ENCODE measurements at regions not wholly inside any gene's neighbourhood (a gene's known extent, or its start where the extent isn't known, plus 50 kb on each side); places are given as distances from the start of the nearest gene placed in this dataset.

DNA sequence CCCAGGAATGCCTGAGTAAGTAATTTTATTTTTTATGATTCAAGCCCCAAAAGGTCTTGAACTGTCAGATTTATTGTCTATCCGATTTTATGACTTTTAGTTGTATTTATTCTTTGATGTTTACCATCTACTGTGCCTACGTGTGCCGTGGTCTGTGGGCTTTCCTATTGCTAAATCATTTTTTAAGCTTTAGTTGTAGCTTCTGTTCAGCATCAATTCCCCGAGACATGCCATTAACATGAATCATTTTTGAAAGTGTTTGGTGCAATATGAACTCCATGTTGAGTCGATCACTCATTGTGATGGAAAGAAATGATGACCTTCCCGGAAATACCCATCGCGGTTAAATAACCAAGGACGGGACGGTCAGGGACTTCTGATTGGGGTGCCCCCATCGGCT is 268.7 kb upstream of the THRB start:
- DNase-seq (ENCODE audit: low spot score): no peak

DNA sequence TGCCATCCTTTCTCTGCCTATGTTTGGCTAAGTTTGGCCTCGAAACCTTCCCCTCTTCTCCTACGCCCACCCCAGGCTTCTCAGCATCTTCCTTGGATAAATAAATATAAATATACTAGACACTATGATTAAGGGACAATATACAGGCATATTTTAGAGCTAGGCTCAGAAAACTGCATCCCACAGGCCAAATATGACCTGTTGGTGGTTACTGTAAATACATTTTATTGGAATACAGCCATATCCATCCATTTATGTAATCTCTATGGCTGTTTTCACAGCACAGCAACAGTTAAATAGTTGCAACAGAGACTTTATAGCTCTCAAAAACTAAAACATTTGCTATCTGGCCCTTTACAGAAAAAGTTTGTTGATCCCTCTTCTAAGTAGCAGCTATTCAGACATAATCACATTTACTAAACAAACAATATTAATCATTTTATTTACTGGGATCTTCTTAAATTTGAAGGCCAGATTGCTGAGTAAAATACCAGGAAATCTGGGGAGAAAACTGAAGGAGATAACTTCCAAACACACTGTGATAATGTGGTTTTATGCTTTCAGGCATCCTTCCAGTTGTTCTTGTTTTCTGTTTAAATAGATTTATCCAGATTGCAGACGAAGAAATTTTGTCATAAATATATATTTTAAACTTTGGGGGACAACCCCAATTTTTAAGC is 269.7 kb upstream of the THRB start:
- no peak for DNase-seq (ENCODE audit: low spot score)

DNA sequence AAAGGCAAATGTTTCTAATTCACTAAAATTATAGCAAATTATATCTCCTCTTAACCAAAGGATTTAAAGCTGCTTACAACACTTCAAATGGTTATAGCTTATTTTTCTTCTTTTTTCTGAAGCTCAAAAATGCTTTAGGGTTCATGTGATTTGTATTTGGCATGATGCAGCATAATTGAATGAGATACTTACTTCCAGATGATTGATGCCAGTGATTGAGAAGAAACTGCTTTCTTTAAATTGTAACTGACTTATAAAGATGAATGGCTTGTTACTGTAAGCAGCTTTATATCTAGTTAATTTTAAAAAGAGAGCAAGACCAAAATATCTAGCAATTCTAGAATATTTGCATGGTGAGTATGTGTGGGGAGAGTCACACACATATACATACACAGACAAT is 270.7 kb upstream of the THRB start:
- DNase-seq (ENCODE audit: low spot score): no peak

DNA sequence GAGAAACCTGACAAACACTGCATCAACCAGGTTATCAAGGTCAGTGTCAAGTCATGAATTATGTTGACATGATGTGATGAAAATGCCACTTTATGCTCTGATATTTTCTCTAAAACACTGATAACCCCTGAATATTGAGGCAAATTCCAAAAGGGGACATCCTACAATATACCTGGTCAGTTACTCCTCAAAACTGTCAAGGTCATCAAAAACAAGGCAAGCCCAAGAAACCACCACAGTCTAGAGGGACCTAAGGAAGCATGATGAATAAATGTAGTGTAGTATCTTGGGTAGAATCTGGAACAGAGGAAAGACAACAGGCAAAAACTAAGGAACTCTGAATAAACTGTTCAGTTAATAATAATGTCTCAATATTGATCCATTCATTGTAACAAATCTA is 275.3 kb upstream of the THRB start:
- no peak for DNase-seq (ENCODE audit: low spot score)

DNA sequence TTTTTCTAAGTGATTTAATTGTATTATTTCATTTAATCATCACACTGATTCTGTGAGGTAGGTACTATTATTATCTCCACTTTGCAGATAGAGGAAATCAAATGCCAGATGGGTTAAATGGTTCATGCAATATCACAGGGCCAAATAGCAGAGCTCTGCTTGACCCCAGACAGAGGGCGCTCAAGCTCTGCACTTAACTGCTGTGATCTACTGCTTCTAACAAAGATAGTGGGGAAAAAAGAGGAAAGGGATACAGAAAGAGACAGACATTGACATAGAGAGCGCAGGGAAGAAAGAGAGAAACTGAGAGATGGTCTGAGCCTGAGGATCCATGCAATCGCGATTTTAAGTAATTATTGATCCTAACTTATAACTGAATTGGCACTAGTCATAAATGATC is 279.1 kb upstream of the THRB start:
- DNase-seq (ENCODE audit: low spot score): no peak

DNA sequence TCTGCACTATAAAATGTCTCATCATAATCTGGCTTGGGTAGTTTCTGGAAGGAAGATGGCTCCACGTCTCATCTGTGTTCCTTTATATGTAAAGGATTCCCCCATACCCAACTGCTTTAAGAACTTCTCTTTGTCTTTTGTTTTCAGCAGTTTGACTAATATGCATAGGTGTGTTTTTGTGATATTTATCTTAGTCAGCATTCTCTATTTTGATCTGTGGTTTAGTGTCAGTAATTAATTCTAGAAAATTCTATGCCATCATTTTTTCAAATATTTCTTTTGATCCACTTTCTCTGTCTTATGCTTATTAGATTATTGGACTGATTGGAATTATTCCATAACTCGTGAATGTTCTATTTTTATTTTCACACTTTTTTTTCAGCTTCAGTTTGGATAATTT is 286.3 kb upstream of the THRB start:
- no peak for DNase-seq (ENCODE audit: low spot score)

DNA sequence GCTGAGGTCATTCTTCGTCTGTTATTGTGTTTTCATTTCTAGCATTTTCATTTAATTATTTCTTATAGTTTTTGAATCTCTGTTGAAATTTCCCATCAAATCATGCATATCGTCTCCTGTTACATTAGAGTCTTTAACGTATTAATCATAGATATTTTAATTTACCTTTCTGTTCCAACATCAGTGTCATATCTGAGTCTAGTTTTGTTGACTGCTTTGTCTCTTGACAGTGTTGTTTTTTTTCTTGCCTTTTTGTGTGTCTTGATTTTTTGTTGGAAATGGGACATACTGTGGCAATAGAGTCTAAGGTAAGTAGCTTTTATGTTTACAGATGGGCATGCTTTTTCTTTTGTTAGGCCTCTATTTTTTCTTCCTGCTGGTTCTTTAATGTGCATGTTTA is 286.8 kb upstream of the THRB start:
- no peak for DNase-seq (ENCODE audit: low spot score)

DNA sequence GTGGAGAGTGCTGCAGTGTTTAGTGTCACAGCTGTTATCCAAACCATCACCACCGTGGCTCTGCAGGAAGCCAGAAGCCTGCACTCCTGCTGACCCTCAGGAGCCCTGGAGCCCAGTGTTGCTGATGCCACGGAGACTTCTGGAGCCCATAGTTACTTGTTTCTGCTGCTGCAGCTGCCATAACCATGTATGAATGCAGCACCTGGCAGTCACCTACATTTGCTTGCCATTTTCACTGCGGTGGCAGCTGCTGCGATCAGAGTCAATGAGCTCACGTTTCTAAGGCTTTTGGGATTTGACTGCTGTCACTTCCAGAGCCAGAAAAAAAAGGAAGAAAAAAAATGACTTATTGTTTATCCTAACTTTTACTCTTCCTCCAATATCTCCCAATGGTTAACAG is 299.2 kb upstream of the THRB start:
- no peak for DNase-seq (ENCODE audit: low spot score)

DNA sequence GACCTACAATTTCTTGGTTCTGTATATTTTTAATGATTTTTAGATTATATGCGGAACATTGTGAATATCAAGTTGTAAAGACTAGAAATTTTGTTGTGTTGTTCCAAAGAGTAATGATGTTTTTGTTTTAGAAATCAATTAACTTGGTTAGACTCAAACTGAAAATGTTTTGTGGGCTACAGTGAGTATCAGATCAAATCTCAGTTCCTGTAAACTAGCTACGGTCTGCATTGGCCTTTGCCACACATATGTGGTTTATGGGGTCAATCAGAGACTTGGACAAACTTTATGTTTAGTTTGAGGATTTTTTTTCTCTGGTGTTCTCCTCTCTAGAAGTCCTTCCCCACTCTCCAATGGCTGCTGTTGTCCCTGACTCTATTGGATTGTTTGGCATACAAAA is 308.0 kb upstream of the THRB start:
- no peak for DNase-seq (ENCODE audit: low spot score)

DNA sequence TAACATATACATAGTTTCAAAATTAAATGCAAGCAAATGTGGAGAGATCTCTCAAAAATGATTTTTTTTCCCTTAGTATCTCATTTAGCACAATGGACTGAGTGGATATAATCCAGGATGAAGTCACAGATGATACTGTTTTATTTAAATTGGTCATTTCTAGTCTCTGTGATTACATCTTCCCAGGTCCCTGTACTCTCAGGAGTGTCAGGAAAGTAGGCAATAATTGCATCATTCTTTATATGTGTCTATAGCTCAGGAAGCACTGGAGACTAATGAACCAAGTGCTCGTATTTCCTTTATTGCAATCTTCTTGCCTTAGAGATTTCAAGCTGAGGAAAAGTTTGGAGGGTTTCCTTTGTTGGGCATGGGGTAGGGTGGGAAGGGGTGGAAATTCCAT is 309.4 kb upstream of the THRB start:
- DNase-seq (ENCODE audit: low spot score): no peak

DNA sequence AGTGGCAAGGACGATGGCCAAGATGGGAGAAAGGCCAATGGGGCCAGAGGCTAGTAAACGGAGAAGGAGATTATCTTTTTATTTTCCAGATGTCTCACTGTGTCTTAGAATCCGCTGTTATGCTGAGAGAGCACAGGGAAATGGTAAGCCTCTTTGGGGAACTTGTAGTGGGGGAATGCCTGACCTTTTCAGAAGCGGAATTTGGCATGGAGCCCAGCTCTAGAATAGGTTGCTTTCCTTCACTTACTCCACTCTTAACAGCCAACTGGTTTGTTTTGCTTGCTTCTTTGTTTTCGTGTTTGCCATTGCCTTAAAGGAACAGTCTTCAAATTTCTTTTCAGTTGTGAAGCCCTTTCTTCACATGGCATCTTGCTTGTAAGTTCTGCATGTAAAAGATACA is 316.2 kb upstream of the THRB start:
- no peak for DNase-seq (ENCODE audit: low spot score)

DNA sequence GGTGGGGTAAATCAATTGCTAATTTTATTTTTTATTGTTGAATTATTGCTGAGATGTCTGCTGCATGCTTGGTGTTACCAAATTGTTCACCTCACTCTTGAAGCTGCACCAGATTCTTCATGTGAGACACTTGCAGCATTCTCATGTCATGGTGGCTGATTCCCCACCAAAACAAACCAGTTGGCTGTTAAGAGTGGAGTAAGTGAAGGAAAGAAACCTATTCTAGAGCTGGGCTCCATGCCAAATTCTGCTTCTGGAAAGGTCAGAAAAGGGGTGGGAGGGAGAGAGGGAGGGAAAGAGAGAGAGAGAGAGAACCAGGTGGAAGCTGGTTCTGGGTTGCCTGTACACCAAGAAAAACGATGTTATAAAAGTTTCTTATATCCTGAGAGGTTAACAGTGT is 317.5 kb upstream of the THRB start:
- DNase-seq (ENCODE audit: low spot score): no peak

DNA sequence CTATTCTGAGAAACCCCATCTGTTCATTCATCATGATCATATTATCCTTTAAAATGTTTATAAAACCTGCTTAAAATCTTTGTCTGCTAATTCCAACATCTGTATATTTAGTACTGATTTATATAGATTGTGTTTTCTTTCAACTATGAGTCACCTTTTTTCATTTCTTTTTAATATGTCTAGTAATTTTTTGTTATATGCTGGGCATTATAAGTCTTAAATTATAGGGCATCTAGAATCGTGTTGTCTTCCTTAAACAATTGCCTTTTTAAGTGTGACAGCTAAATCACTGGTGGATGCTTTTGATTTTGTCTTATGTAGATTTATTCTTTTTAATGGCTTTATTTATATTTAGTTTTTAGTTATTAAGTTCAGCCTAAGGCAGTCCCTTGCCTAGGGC is 323.4 kb upstream of the THRB start:
- DNase-seq (ENCODE audit: low spot score): no peak

DNA sequence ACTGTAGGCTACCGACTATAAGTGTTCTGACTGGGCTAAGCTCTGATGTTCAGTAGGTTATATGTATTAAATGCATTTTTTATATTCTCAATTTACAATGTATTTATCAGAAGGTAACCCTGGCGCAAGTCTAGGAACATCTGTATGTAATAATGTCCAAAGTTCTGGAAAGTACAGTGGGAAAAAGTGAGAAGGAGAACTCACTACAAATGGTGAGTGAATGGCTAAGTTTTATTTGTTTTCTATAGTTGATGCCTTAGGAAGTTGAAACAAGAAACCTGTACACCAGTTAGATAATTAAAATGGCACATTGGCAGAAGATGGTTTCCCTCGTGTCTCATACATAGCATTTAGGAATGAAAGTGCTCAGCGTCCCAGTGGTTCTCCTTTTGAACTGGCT is 333.4 kb upstream of the THRB start:
- DNase-seq (ENCODE audit: low spot score): no peak

DNA sequence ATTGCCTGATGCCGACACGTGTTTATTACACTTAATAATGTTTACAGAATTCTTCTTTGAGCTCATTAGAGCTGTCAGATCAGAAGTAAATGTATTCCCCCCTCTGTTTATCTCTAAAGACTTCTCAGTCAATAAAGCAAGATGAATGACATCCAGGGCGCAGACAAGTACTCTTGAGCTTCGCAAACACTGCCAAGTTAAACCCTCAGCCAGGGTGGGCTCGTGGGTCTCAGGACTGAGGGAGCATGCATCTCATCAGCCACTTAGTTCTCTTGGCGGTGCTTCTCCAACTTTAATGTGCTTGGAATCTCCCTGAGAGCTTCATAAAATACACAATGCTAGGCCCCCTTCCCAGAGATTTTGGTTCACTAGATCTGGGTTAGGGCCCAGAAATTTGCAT is 333.9 kb upstream of the THRB start:
- DNase-seq (ENCODE audit: low spot score): no peak

DNA sequence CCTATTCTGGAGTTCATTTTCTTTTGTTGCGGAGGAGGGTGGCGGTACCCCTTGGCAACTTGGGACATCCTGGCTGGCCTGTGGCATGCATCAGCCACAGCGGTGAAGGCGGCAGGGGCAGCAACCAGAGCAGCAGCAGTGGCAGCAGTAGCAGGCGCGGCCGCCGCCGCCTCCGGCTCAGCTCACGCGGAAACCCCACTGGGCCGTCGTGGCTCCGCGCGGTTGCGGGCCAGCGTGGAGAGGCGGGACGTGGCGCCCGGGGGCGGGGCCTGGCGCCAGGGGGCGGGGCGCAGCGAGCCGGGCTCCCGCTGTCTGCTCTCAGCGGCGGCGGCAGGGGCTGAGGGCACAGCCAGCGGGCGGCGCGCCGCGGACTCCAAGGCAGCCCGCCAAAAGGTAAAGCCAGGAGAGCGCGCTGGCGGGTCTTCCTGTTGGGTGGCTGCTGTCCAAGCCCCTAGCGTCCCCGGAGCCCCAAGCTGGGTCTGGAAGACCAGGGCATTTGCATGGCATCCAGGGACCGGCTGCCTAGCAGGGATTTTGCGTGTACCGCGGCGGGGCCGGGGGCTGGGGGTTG is 334.4 kb upstream of the THRB start:
- no peak for DNase-seq (ENCODE audit: low spot score)

DNA sequence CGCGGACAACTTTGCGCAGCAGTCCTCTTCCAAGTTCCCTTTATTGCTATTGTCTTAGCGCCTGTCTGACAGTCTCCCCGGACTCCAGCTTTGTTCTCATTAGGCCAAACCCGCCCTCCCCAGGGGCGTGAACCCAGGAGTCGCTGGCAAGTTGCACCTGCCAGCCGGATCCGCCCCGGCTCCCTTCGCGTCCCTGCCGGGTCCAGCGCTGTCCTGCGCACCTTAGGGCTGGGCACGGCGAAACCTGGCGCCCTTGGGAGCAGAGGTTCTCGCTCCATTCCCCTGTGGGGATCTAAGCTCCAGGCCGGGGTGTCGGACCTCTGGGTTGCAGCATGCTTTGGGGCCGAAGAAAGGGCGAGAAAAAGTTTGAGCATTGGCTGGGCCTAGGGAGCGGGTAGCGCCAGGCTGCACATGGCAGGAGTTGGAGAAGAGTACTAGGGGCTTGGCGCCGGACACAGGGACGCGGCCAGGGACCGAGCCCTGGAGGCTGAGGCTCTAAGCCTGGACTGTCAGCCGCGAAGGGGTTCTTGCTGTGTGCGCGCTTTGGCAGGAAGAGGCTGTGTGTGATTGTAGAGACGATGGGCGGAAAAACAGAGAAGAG is 335.1 kb upstream of the THRB start:
- DNase-seq (ENCODE audit: low spot score): no peak

DNA sequence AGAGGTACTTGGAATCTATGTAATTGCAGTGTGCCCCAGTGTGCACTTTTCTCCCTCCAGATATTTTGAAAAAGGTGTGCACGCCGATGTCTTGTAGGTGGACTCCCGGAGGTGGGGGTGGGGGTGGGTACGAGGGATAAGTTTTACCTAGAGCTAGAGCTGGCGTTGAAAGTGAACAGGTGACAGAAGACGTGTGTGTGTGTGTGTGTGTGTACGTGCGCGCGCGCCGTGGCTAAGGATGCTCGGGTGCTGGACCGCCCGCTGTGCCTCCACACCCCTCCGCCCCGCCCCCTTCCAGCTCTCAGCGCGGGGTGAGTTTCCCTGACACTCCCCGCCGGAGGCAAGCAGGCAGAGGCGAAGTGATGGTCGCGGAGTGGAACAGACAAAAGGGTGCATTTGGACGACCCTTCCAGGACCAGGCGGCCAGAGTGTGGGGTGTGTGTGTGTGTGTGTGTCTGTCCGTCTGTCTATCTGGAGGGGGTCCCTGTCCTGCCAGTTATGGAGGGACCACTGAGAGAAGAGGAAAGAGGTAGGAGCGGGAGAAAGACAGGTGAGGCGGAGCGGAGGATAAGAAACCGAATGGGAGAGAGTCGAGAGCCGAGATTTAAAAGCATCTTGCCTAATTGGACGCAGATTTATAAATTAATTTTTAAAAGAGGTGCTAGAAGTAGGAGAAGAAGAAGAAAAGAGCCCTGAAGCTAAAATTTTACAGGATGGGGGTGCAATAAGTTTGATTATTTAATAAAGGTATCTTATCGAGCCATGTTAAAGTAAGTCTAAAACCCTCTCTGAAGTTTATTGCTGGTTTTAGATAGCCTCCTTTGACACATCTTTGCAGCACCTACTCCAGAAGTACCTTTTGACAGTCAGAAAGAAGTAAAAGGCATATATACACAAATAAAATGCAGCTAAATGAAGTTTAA is 335.8 kb upstream of the THRB start:
- DNase-seq (ENCODE audit: low spot score): no peak

DNA sequence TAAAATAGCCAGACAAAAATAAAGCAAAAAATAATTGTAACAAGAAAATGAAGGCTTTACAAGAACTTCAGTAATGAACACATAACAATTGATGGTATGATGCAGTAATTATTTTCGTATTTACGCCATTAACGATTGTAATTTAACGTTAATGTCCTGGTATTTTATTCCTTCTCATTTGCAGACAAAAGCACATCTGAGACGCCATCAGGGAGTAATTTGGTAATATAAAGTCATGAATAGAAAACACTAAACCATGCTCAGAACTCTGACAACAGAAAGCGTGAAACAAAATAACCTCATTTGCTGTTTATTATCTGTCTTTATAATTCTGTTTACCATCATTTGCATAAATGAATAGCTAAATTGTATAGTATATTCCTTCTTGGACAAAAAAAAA is 336.6 kb upstream of the THRB start:
- no peak for DNase-seq (ENCODE audit: low spot score)

DNA sequence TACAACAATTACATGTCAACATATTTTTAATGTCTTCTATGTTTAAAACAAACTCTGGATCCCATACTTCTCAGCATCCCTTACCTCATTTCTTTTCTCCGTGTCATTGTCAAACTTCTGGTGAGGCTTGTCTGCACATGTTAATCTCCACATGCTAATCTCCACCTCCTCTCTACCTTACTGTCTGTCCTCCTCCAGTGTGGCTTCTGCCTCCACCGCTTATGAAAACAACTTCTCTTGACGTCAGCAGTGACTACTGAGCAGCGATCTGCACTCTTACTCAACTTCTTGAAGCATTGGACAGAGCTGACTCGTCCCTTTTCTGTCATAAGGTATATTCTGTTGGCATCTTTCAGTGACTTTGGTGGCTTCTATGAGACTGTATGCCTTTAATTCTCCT is 338.2 kb upstream of the THRB start:
- DNase-seq (ENCODE audit: low spot score): no peak

DNA sequence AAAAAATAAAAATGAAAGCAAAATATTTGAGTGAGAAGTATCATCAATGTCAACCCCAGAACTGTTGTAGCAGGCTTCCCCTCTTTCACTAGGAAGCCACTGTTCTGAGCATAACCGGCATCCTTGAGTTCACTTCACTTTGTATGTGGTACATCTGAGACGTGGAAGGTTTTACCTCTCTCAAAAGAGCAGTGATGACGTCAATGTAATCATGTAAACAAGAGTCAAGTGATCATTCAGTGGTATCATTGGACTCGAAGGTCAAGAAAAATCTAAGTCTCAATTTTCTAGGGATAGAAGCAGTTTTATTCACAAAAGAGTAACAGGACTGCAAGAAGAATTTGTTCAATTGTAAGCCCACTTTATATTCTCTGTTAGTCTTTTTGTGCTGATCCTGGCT is 339.8 kb upstream of the THRB start:
- no peak for DNase-seq (ENCODE audit: low spot score)

DNA sequence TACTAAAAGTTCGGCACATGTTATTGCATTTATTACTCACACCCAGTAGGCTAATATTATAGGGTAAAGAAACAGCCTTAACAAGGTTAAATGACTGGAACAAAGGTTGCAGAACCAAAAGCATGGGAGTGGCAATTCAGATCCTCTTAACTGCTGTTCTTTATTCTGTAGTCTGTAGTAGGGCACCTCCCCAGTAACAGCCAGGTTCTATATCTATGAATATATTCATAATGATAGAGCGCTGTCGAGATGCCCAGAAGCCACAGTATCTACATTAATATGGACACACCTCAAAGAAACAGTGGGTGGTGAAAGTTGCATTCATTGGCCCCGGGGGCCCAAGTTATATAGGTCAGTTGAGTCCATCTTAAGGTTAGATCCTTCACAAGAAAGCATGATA is 340.9 kb upstream of the THRB start:
- no peak for DNase-seq (ENCODE audit: low spot score)

DNA sequence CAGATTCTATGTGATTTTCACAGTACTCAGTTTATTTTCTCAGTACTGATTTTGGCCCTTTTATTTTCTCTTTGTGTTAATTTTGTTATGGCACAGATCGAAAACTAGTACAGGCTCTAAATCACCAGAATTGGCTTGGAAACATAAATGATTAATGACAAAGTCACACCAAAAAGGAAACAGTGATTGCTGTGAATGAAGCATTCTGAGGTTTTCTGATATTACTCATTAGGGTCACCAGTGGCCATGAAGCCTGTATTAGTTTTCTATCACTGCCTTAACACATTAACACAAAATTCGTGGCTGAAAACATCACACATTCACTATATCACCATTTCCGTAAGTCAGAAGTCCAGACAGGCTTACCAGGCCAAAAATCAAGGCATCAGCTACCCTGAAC is 343.0 kb upstream of the THRB start:
- no peak for DNase-seq (ENCODE audit: low spot score)

All from hematopoietic multipotent progenitor cell treated with erythropoietin and hydrocortisone succinate and interleukin-3 and kit ligand, for 17 days (in vitro differentiated cells).